ENCODE measurements at regions not wholly inside any gene's neighbourhood (a gene's known extent, or its start where the extent isn't known, plus 50 kb on each side); places are given as distances from the start of the nearest gene placed in this dataset.

- Histone ChIP-seq H4K8ac (replicated peaks; ENCODE audit: insufficient read length, low read depth, low read length) (no peak overlapping the region), H2AK5ac (ENCODE audit: insufficient read length, low read length) (no peak overlapping the region), H3K27me3 (ENCODE audit: insufficient read depth, low read length) (no peaks in the 10 kb centered on the region), H3K4me1 (ENCODE audit: insufficient read depth, low read length) (peaks cover 5% of the 10 kb centered on the region; the same call in 1 of the 2 replicates), H4K5ac (ENCODE audit: insufficient read length, low read depth, low read length) (no peak overlapping the region), H3K4ac (ENCODE audit: low read depth, low read length) (no peak overlapping the region), H2BK12ac (ENCODE audit: insufficient read length, low read depth, low read length) (no peak overlapping the region), H3K79me1 (ENCODE audit: insufficient read depth, low read depth, low read length, poor library complexity, severe bottlenecking) (no peaks in the 10 kb centered on the region), H2BK5ac (ENCODE audit: insufficient read length, low read length) (no peak overlapping the region), H3K27ac (ENCODE audit: insufficient read length, low read depth, low read length) (no peak overlapping the region), H3K18ac (ENCODE audit: insufficient read length, low read depth, low read length) (no peak overlapping the region), H3T11ph (ENCODE audit: low read length) (no peak overlapping the region), H3K9ac (ENCODE audit: extremely low read depth, insufficient read length, low read length) (no peak overlapping the region), H3K4me2 (ENCODE audit: insufficient read depth, insufficient read length, low read length) (no peak overlapping the region), H2AFZ (ENCODE audit: low read length) (no peak overlapping the region), H2BK20ac (ENCODE audit: low read depth, low read length, poor library complexity, severe bottlenecking) (no peak overlapping the region), H3K79me2 (ENCODE audit: insufficient read depth, low read length) (no peaks in the 10 kb centered on the region), H3K14ac (ENCODE audit: insufficient read depth, low read length) (no peak overlapping the region), H3K23me2 (ENCODE audit: insufficient read length, low read depth, low read length, poor library complexity, severe bottlenecking) (no peaks in the 10 kb centered on the region), H3K23ac (ENCODE audit: insufficient read length, low read depth, low read length) (no peak overlapping the region), H4K91ac (ENCODE audit: insufficient read length, low read depth, low read length) (no peak overlapping the region), H3K56ac (ENCODE audit: insufficient read length, low read depth, low read length) (no peak overlapping the region), H2BK15ac (ENCODE audit: low read depth, low read length) (no peak overlapping the region), H4K20me1 (ENCODE audit: control insufficient read depth, insufficient read depth, insufficient read length) (no peaks in the 10 kb centered on the region), H2BK120ac (ENCODE audit: low read depth, low read length, poor library complexity, severe bottlenecking) (no peak overlapping the region), H3K9me3 (ENCODE audit: control insufficient read depth, low read depth, low read length) (no peaks in the 10 kb centered on the region)
- peaks cover 58% of the 10 kb centered on the region in 2 experiments for H3K4me1 Mint-ChIP-seq
- TF ChIP-seq CTCF (conservative IDR thresholded peaks at IDR 0.05), result no peak
- WGBS (ENCODE audit: extremely low coverage, insufficient read length, low lambda C conversion rate), result no CpG with 5 or more reads among the region's 5 CpGs
- peaks cover 10 to 39% (median 20%) of the 10 kb centered on the region in 3 experiments; a peak in 6 of 7 replicates for H3K36me3 Mint-ChIP-seq (ENCODE audit: insufficient read depth in 1 of 3, low read depth in 3 of 3)
- H3K27me3 Mint-ChIP-seq (ENCODE audit: low read depth), result no peaks in the 10 kb centered on the region
- H3K27ac Mint-ChIP-seq, result peak overlapping the region in 1 of 3 experiments; percentile 39; a peak in 3 of 7 replicates
- DNase-seq, result no peak
- H3K9me3 Mint-ChIP-seq, result peaks cover 15 to 18% of the 10 kb centered on the region in 2 experiments
- H3K4me3 Mint-ChIP-seq, result no peak overlapping the region
These were observed 90.1 kb upstream of the MAPK10 start for GRCh38 chr4:86449746-86450588.

Measured in H9 (cell line).